Ascending aorta (tissue), 2 donors: ENCODE measurements at regions not wholly inside any gene's neighbourhood (a gene's known extent, or its start where the extent isn't known, plus 50 kb on each side); places are given as distances from the start of the nearest gene placed in this dataset.

ENCODE experiments used
- DNase-seq, 2 donors: peaks; one replicate each; pipeline ENCODE4 v3.0.0-alpha.2; 2019; ENCODE audit warnings: low spot score in 2 of 2
- H3K27ac ChIP-seq, 2 donors: fragments of 200-600 bp; sonication (generic); one replicate each; pipeline ENCODE4 v1.5.1; 2016 to 2017; ENCODE audit warnings: mild to moderate bottlenecking in 1 of 2
- H3K27me3 ChIP-seq: fragments of 200-600 bp; sonication (generic); one replicate; pipeline ENCODE4 v1.5.1; 2017
- H3K36me3 ChIP-seq, 2 donors: fragments of 200-600 bp; sonication (generic); one replicate each; pipeline ENCODE4 v1.5.1; 2016
- H3K4me1 ChIP-seq, 2 donors: fragments of 200-600 bp; sonication (generic); one replicate each; pipeline ENCODE4 v1.5.1; 2016 to 2017; ENCODE audit warnings: mild to moderate bottlenecking in 1 of 2
- H3K4me3 ChIP-seq, 2 donors: fragments of 200-600 bp; sonication (generic); one replicate each; pipeline ENCODE4 v1.5.1; 2016 to 2017; ENCODE audit warnings: mild to moderate bottlenecking in 1 of 2
- H3K9me3 ChIP-seq, 2 donors: fragments of 200-600 bp; sonication (generic); one replicate each; pipeline ENCODE4 v1.5.1; 2016
- intact Hi-C: fragments of 100-400 bp; cut with DNase I; formaldehyde crosslinking; loops from one replicate; pipeline ENCODE4 v1.15.1; 2023
- TF ChIP-seq, protein P1 (sequence below), 3 experiments: fragments of 200-600 bp in 2 of 3; fragments of 450-650 bp in 1 of 3; sonication (generic) in 2 of 3; IDR thresholded peaks; one replicate each; pipeline ENCODE4 v1.5.1; 2016 to 2019; ENCODE audit warnings: antibody characterized with exemption in 3 of 3, mild to moderate bottlenecking in 1 of 3, moderate library complexity in 1 of 3

DNA sequence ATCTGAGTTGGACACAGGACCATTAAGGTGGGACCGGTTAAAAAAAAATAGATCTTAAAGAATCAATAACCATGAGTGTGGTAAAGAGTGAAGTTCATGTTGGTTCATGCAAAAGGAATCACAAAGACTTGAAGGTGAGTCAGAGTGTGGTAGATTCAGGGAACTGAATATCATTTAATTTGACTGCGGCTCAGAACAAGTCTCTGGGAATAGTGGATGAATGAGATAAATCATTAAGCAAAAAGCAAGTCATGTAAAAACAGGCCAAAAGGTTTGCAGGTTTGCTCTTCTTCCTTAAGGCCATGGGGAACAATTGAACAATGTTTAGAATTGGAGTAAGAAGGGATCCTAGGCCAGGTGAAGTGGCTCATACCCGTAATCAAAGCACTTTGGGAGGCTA lies 385.8 kb downstream of the ETV1 start:
- DNase-seq, result no peak
- TF ChIP-seq, protein P1, sequence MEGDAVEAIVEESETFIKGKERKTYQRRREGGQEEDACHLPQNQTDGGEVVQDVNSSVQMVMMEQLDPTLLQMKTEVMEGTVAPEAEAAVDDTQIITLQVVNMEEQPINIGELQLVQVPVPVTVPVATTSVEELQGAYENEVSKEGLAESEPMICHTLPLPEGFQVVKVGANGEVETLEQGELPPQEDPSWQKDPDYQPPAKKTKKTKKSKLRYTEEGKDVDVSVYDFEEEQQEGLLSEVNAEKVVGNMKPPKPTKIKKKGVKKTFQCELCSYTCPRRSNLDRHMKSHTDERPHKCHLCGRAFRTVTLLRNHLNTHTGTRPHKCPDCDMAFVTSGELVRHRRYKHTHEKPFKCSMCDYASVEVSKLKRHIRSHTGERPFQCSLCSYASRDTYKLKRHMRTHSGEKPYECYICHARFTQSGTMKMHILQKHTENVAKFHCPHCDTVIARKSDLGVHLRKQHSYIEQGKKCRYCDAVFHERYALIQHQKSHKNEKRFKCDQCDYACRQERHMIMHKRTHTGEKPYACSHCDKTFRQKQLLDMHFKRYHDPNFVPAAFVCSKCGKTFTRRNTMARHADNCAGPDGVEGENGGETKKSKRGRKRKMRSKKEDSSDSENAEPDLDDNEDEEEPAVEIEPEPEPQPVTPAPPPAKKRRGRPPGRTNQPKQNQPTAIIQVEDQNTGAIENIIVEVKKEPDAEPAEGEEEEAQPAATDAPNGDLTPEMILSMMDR (IDR thresholded peaks at IDR 0.05), result no peak
- no peaks in the 10 kb centered on the region for H3K36me3 ChIP-seq
- no peaks in the 10 kb centered on the region for H3K9me3 ChIP-seq
- H3K27me3 ChIP-seq, result no peaks in the 10 kb centered on the region
- intact Hi-C loops, result no loop called here
- H3K4me3 ChIP-seq, result no peak overlapping the region
- no peaks in the 10 kb centered on the region for H3K4me1 ChIP-seq
- no peak overlapping the region for H3K27ac ChIP-seq

DNA sequence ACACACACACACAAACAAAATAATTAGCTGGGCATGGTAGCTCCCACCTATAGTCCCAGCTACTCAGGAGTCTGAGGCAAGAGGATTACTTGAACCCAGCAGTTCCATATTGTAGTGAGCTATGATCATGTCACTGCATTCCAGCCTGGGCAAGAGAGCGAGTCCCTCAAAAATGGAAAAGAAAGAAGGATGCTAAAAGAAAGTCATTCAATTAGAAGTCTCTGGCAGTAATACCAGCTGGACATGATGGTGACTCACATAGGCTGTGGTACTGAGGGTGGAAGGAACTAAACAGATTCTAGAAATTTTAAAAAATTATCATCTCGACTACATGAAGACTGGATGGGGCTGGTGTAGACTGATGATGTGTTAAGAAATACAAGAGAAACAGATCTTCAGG lies 385.3 kb downstream of the ETV1 start:
- TF ChIP-seq, protein P1 (IDR thresholded peaks at IDR 0.05), result no peak
- no peak overlapping the region for H3K27ac ChIP-seq
- intact Hi-C loops, result no loop called here

DNA sequence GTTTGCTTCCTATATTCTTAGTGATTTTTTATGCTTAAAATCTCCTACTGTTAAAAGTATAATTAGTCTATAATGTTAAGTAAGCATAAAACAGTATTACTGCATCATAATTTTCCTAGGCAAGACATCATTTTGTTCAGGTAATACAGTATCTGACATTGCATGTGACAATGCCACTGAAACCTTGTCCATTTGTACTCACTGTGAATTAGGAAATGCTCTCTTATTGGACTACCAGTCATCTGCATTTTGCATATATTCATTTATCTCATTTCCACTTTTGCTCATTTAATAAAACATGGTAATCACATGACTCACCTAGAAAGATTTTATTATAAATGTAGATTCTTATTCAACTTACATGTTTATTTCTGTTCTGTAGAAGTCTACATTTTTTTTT lies 379.1 kb downstream of the ETV1 start:
- intact Hi-C loops, result no loop called here
- no peaks in the 10 kb centered on the region for H3K9me3 ChIP-seq
- no peaks in the 10 kb centered on the region for H3K27me3 ChIP-seq
- TF ChIP-seq, protein P1 (IDR thresholded peaks at IDR 0.05), result no peak
- H3K4me1 ChIP-seq, result no peaks in the 10 kb centered on the region
- H3K36me3 ChIP-seq, result no peaks in the 10 kb centered on the region
- no peak for DNase-seq
- no peak overlapping the region for H3K4me3 ChIP-seq
- no peak overlapping the region for H3K27ac ChIP-seq

More for the DNA sequence above, 385.3 kb downstream of the ETV1 start:
- Histone ChIP-seq H3K4me3 (no peak overlapping the region), H3K27me3 (no peaks in the 10 kb centered on the region), H3K4me1 (no peaks in the 10 kb centered on the region), H3K9me3 (no peaks in the 10 kb centered on the region), H3K36me3 (no peaks in the 10 kb centered on the region)
- DNase-seq, result no peak

- H3K36me3 ChIP-seq, result no peaks in the 10 kb centered on the region
- intact Hi-C loops, result no loop called here
- H3K4me1 ChIP-seq, result no peaks in the 10 kb centered on the region
- TF ChIP-seq, protein P1 (IDR thresholded peaks at IDR 0.05), result no peak
- no peaks in the 10 kb centered on the region for H3K27me3 ChIP-seq
- DNase-seq, result no peak
- no peak overlapping the region for H3K27ac ChIP-seq
- H3K9me3 ChIP-seq, result no peaks in the 10 kb centered on the region
- H3K4me3 ChIP-seq, result no peak overlapping the region
Observed at GRCh38 chr7:13615679-13616078, 373.8 kb downstream of the ETV1 start.

DNA sequence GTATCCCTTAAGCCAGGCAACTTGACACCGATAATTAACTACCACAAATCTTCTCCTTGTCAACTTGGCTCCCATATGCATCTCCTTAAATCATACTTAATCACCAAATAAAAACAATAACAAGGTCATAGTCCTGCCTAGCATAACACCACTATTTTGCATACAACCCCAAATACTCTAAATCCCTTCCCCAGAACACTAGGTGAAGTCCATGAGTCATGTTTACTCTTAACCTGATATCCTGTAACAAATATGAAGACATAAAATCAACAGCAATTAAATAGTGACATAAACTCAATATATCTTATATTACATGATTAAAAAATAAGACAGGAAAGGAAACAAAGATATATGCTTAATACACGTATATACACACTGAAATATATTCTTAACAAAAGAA lies 362.0 kb downstream of the ETV1 start:
- no peak overlapping the region for H3K27ac ChIP-seq
- H3K4me3 ChIP-seq, result no peak overlapping the region
- intact Hi-C loops, result no loop called here
- DNase-seq, result no peak
- H3K4me1 ChIP-seq, result no peaks in the 10 kb centered on the region
- TF ChIP-seq, protein P1 (IDR thresholded peaks at IDR 0.05), result no peak
- no peaks in the 10 kb centered on the region for H3K27me3 ChIP-seq
- no peaks in the 10 kb centered on the region for H3K9me3 ChIP-seq
- no peaks in the 10 kb centered on the region for H3K36me3 ChIP-seq
